HG03025 (cell line): ENCODE measurements at regions not wholly inside any gene's neighbourhood (a gene's known extent, or its start where the extent isn't known, plus 50 kb on each side); places are given as distances from the start of the nearest gene placed in this dataset.

ENCODE experiments used
- ATAC-seq: cut with Tn5 transposase; IDR thresholded peaks from one replicate; pipeline ENCODE4 v1.9.1; 2021; ENCODE audit warnings: mild to moderate bottlenecking, moderate library complexity; ENCODE audit not compliant: unreplicated experiment, low FRiP score

- ATAC-seq = no peak
Observed at GRCh38 chr12:107339487-107339886, 246.1 kb upstream of the CRY1 start.

- ATAC-seq = no peak
Observed at GRCh38 chr12:107339932-107340331, 246.6 kb upstream of the CRY1 start.

GRCh38 chr12:107340898-107341297, 247.5 kb upstream of the CRY1 start:
- no peak for ATAC-seq

GRCh38 chr12:107344035-107344808, 250.9 kb upstream of the CRY1 start:
- ATAC-seq = no peak

- ATAC-seq = no peak
Observed at GRCh38 chr12:107347261-107347660, 253.9 kb upstream of the CRY1 start.

- ATAC-seq = no peak
Observed at GRCh38 chr12:107349008-107349747, 255.8 kb upstream of the CRY1 start.

GRCh38 chr12:107349839-107350238, 256.5 kb upstream of the CRY1 start:
- no peak for ATAC-seq

GRCh38 chr12:107351109-107351508, 257.8 kb upstream of the CRY1 start:
- ATAC-seq = no peak

GRCh38 chr12:107351713-107352112, 258.4 kb upstream of the CRY1 start:
- ATAC-seq = no peak

GRCh38 chr12:107352347-107353081, 259.2 kb upstream of the CRY1 start:
- ATAC-seq = no peak

- ATAC-seq = no peak
Observed at GRCh38 chr12:107353312-107353711, 260.0 kb upstream of the CRY1 start.

- ATAC-seq = no peak
Observed at GRCh38 chr12:107355004-107355565, 261.7 kb upstream of the CRY1 start.

- no peak for ATAC-seq
Observed at GRCh38 chr12:107355612-107356011, 262.3 kb upstream of the CRY1 start.

- no peak for ATAC-seq
Observed at GRCh38 chr12:107356266-107356936, 263.1 kb upstream of the CRY1 start.

- no peak for ATAC-seq
Observed at GRCh38 chr12:107356937-107357295, 263.6 kb upstream of the CRY1 start.

GRCh38 chr12:107359382-107359781, 266.0 kb upstream of the CRY1 start:
- ATAC-seq = no peak

- ATAC-seq = no peak
Observed at GRCh38 chr12:107360033-107360432, 266.7 kb upstream of the CRY1 start.

- no peak for ATAC-seq
Observed at GRCh38 chr12:107360482-107360881, 267.1 kb upstream of the CRY1 start.

- no peak for ATAC-seq
Observed at GRCh38 chr12:107361970-107362369, 268.6 kb upstream of the CRY1 start.

GRCh38 chr12:107362960-107363359, 269.6 kb upstream of the CRY1 start:
- ATAC-seq = no peak
